GM10266 (cell line): ENCODE measurements at regions not wholly inside any gene's neighbourhood (a gene's known extent, or its start where the extent isn't known, plus 50 kb on each side); places are given as distances from the start of the nearest gene placed in this dataset.

ENCODE experiments used
- DNase-seq: peaks from one replicate; pipeline ENCODE4 v3.0.0; 2012; ENCODE audit errors: extremely low spot score
- TF ChIP-seq, protein P1 (sequence below): IDR thresholded peaks from 2 replicates; pipeline ENCODE4 v1.5.1; 2012; ENCODE audit warnings: mild to moderate bottlenecking, low read depth; ENCODE audit not compliant: control insufficient read depth, insufficient read depth; ENCODE audit errors: missing control alignments

DNA sequence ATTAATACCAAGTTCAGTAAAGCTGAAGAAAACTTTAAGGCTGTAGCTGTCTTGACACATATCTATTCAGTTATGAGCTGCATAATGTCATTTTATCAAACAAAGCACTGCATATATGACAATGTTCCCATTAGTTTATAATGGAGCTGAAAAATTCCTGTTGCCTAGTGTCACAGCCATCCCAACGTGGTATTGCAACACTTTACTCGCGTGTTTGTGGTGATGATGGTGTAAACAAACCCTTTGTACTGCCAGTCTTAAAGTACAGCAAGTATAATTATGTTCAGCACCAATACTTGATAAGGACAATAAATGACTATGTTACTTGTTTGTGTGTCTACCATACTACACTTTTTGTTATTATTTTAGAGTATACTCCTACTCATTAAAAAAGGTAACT, 1415.6 kb upstream of the PCDH7 start:
- DNase-seq, result no peak
- TF ChIP-seq, protein P1, sequence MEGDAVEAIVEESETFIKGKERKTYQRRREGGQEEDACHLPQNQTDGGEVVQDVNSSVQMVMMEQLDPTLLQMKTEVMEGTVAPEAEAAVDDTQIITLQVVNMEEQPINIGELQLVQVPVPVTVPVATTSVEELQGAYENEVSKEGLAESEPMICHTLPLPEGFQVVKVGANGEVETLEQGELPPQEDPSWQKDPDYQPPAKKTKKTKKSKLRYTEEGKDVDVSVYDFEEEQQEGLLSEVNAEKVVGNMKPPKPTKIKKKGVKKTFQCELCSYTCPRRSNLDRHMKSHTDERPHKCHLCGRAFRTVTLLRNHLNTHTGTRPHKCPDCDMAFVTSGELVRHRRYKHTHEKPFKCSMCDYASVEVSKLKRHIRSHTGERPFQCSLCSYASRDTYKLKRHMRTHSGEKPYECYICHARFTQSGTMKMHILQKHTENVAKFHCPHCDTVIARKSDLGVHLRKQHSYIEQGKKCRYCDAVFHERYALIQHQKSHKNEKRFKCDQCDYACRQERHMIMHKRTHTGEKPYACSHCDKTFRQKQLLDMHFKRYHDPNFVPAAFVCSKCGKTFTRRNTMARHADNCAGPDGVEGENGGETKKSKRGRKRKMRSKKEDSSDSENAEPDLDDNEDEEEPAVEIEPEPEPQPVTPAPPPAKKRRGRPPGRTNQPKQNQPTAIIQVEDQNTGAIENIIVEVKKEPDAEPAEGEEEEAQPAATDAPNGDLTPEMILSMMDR, result no peak

DNA sequence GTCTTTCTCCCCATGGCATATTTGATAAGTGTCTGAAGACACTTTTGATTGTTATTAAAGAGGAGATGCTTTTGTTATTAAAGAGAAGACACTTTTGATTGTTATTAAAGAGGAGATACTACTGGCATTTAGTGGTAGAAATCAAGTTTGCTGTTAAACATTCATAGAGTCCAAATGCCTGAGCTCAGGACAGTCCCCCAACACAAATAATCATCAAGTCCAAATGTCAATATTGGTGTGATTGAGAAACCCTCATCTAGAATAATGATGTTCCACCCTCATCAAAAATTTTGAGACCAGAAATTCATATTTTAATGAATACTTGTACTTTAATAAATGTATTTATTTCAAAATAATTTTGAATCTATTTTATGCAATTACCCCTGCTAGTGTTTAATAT, 1412.9 kb upstream of the PCDH7 start:
- TF ChIP-seq, protein P1, result no peak
- no peak for DNase-seq

DNA sequence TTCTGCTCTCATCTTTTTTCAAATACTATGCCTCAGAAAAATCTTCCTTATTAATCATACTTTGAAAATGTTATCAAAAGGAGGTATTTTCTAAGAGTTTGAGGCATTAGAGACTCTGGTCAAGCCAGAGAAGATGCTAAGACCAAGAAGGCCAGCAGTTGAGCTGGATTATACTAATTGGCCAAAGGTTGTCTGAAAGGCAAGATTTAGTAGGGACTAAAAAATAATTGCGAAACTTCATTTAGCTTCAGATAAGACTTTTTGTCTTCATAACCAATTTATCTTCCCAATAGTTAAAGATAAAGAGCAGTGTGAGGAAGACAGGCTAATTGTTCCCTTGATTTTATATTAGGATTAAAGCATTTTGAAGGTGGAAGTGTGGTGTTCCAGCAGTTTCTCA, 1412.4 kb upstream of the PCDH7 start:
- TF ChIP-seq, protein P1, result no peak
- no peak for DNase-seq

DNA sequence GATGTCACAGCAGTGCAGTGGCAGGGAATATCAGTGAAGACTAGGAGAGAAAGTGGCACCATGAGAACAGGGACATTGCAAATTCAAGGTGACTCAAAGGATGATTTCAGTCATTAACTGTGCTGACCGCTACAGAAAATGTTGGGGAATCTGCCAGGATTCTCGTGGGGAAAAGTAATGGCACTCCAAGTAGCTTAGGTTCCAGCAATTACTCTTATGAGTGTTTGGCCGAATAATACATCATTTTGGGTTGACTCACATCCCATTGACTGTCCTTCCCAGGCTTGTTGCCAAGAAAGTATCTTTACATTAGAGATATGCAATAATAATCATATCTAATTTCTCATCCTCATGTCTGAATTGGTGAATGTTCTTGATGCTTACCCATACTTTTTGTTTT, 1411.1 kb upstream of the PCDH7 start:
- TF ChIP-seq, protein P1, result no peak
- no peak for DNase-seq

DNA sequence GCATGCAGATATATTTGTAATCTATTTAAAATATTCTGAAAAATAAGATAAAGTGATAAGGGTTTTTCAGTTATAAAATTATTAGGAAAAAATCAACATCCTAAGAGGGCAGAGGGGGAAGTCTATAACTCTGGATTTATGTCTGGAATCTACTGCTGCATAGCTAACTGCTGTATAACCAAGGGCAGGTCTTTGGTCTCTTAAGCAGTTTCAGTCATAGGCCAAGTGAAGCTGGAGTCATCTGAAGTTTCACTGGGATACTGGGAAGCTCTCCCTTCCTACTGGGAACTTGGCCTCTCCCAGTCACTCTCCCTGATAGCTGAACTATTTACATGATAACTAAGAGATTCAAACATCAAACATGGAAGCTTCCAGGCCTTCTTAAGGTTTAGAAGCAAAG, 1409.9 kb upstream of the PCDH7 start:
- TF ChIP-seq, protein P1, result no peak
- DNase-seq, result no peak

DNA sequence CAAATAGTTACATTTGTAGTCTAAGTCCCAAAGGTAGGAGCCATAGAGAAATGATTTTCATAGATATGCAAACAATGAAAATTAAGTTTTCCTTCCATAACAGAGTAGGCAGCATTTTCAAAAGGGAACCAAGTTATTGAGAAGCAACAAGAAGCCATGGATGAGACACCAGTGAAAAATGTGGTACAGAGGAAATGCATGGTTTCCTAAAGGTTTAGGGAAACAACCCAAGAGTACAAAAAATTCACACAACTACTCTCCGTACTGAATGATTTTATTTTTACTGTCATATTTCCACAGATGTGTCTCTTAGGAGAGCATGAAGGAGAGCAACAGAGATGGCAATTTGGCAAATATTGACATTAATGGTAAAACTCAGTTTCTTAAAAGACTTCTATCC, 1408.9 kb upstream of the PCDH7 start:
- DNase-seq, result no peak
- TF ChIP-seq, protein P1, result no peak

DNA sequence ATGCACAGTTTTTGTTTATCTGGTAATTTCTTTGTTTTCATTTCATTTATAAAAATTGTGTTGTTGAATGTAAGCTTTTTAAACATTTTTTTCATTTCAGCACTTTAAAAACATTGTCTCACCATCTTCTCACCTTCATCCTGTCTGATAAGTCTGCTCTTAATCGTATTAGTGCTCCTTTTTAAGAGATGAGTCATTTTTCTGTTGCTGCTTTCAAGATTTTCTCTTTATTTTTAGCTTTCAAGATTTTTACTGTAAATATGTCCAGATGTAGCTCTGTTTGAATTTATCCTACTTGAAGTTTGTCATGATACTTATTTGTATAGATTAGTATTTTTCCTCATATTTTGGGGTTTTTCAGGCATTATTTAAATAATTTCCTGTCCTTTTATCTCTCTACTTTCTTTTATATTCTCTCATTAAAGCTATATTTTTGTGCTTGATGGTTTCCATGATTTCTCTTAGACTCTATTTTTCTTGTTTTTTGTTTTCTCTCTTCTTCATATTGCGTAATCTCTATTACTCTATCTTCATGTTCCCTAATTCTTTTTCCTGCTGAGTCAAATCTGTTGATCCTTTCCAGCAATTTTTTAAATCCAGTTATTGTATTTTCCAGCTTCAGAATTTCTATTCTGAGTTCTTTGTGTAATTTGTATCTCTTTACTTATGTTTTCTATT, 1400.4 kb upstream of the PCDH7 start:
- no peak for DNase-seq

More for the DNA sequence above, 1400.4 kb upstream of the PCDH7 start:
- TF ChIP-seq, protein P1, result no peak
